ENCODE measurements at regions not wholly inside any gene's neighbourhood (a gene's known extent, or its start where the extent isn't known, plus 50 kb on each side); places are given as distances from the start of the nearest gene placed in this dataset.

DNA sequence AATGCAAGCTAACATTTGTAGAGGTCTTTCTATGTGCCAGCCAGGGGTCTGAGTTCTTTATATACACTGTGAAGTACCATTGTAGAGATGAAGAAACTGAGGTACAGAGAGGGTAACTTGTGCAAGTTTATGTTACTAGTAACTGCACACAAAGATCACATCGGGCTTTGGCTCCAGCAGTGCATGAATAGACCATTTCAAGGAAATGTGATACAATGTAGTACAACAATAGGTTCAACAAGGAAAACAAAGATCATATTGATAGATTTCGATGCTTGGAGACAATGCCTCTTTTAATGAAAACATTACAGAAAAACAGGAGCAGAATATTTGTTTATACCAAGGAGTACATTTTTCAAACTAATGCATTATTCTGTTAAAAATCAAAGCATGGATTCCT lies 115.3 kb downstream of the POLR2M start:
- in situ Hi-C loops (cut with MboI; ENCODE audit: low sequenced_read_pairs) = no loop called here

- in situ Hi-C loops (cut with MboI; ENCODE audit: low sequenced_read_pairs) = no loop called here
Measured at GRCh38 chr15:57823325-57823882, 116.9 kb downstream of the POLR2M start.

GRCh38 chr15:57824186-57824585 lies 117.7 kb downstream of the POLR2M start:
- in situ Hi-C loops (cut with MboI; ENCODE audit: low sequenced_read_pairs) = no loop called here

- in situ Hi-C loops (cut with MboI; ENCODE audit: low sequenced_read_pairs) = no loop called here
Measured at GRCh38 chr15:57827021-57827420, 120.5 kb downstream of the POLR2M start.

DNA sequence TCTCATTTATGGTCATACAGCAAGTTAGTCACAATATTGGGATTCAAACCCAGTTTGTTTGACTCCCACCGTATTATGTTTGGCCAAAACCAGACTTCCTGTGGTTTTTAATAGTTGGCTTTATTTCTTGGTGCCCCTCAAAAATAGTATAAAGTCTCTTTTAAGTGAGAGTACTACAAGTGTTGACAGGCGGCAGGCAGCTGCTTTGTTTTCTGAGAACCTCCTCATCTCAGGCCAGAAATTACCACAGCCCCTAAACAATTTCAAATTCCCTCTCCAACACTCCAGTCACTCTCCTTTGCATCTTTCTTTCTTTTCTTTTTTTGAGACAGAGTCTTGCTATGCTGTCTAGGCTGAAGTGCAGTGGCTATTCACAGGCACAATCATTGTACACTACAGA lies 121.5 kb downstream of the POLR2M start:
- in situ Hi-C loops (cut with MboI; ENCODE audit: low sequenced_read_pairs) = no loop called here

DNA sequence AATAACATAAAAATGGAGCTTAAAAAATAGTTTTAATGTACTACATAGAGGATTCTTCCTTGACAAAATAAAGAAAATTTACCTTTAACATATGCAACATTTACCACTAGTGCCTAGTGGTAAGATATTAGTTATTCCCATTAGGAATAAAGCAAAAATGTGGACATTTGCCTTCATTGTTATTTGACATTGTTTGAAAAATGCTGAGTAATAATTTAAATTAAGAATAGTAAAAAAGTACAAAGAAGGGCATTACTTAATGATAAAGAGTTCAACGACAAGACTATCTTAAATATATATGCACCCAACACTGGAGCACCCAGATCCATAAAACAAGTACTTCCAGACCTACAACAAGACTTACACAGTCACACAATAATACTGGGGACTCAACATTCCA lies 125.7 kb downstream of the POLR2M start:
- in situ Hi-C loops (cut with MboI; ENCODE audit: low sequenced_read_pairs) = no loop called here

- in situ Hi-C loops (cut with MboI; ENCODE audit: low sequenced_read_pairs) = no loop called here
Measured at GRCh38 chr15:57835119-57835518, 128.6 kb downstream of the POLR2M start.

- in situ Hi-C loops (cut with MboI; ENCODE audit: low sequenced_read_pairs) = no loop called here
Measured at GRCh38 chr15:57849317-57849716, 142.8 kb downstream of the POLR2M start.

DNA sequence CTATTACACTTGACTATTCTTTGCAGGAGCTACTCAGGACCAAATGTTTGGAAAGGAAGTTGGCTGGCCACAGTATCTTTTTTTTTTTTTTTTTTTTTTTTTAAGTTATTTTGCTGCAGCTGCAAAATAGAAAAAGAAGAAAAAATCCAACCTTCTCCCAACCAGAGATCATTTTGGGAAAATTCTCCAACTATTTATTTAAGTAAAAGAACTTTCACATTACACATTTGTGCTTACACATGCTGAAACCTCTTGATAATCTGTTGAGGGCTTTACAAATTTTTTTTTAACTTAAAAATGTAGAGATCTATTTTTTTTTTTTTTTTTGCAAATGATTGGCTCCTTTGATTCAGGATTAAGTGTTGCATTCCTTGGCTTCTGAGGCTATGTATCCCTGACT lies 148.0 kb downstream of the POLR2M start:
- in situ Hi-C loops (cut with MboI; ENCODE audit: low sequenced_read_pairs) = loop anchor here (25.0 kb wide), 2 partner anchors 292 to 333 kb away; no protein-coding TSS in a partner anchor

DNA sequence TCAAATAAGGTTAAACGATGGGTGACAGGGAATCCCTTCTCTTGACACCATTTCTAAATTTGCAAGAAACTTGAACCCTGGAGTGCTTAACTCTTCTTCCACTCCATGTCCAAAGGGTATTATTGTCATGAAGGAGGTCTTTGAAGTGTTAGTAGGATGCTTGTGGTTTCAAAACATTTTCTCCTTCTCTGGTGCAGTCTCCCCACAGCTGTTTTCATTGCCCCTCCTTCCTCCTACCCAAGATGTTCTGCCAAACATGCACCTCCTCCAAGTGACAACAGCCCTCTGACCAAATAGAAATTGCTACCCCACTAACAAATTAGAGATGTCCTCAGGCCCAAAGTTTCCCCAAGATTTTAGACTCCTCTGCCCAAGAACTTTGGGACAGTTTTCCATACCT lies 151.4 kb downstream of the POLR2M start:
- in situ Hi-C loops (cut with MboI; ENCODE audit: low sequenced_read_pairs) = loop anchor here (25.0 kb wide), 2 partner anchors 296 to 329 kb away; no protein-coding TSS in a partner anchor

- in situ Hi-C loops (cut with MboI; ENCODE audit: low sequenced_read_pairs) = loop anchor here (25.0 kb wide), 2 partner anchors 297 to 328 kb away; no protein-coding TSS in a partner anchor
Measured at GRCh38 chr15:57859130-57859685, 152.7 kb downstream of the POLR2M start.

DNA sequence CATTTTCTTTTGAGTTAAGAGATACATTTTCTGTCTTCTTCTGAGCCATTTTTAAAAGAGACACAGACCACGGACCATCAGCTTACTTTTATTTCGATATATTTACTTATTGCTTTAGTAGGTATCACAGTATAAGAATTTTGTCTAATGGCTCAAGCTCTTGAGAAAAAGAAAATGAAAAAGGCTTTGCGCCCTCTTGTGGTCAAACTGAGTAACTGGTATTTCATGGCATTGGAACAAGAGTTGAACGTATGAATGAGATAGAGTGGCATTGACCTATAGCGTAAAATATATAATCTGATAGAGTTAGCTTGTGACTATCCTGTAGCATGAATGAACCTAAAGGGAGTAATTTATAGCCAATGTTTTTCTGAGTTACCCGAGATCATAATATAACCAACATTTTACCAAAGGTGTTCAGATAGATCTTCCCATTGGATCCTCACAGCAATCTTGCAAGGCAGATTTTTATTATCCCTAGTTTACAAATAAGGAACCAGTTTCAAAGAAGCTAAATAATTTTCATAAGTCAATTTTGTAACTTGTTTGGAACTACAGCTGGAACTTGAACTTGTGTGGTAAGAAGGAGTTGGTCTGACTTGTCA lies 154.6 kb downstream of the POLR2M start:
- in situ Hi-C loops (cut with MboI; ENCODE audit: low sequenced_read_pairs) = loop anchor here (25.0 kb wide), 2 partner anchors 299 to 326 kb away; no protein-coding TSS in a partner anchor

- in situ Hi-C loops (cut with MboI; ENCODE audit: low sequenced_read_pairs) = loop anchor here (25.0 kb wide), 2 partner anchors 300 to 325 kb away; no protein-coding TSS in a partner anchor
Measured at GRCh38 chr15:57861815-57862586, 155.5 kb downstream of the POLR2M start.

DNA sequence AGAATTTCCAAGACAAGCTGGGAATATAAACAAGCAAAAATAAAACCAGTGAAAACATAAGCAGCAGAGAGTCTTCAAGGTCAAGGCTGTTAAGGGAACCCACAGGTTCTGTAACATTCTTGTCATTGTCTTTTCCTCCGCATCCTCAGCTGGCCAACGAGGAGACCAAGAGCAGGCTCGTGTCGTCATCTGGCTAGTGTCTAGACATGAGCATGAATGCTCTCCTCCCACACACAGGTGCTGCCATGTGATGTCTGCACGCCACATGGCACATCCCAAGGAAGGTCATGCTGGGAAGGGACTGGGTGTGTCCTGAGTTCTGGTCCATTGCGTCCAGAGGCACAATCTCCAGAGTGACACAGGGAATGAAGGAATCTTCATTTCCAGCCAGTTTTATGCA lies 156.2 kb downstream of the POLR2M start:
- in situ Hi-C loops (cut with MboI; ENCODE audit: low sequenced_read_pairs) = loop anchor here (25.0 kb wide), 2 partner anchors 300 to 325 kb away; no protein-coding TSS in a partner anchor

GRCh38 chr15:57865294-57865693 lies 158.8 kb downstream of the POLR2M start:
- in situ Hi-C loops (cut with MboI; ENCODE audit: low sequenced_read_pairs) = loop anchor here (25.0 kb wide), 2 partner anchors 303 to 322 kb away; no protein-coding TSS in a partner anchor

- in situ Hi-C loops (cut with MboI; ENCODE audit: low sequenced_read_pairs) = loop anchor here (25.0 kb wide), 2 partner anchors 304 to 321 kb away; no protein-coding TSS in a partner anchor
Measured at GRCh38 chr15:57866149-57866736, 159.7 kb downstream of the POLR2M start.

GRCh38 chr15:57867970-57868798 lies 161.7 kb downstream of the POLR2M start:
- in situ Hi-C loops (cut with MboI; ENCODE audit: low sequenced_read_pairs) = loop anchor here (25.0 kb wide), 2 partner anchors 306 to 319 kb away; no protein-coding TSS in a partner anchor

DNA sequence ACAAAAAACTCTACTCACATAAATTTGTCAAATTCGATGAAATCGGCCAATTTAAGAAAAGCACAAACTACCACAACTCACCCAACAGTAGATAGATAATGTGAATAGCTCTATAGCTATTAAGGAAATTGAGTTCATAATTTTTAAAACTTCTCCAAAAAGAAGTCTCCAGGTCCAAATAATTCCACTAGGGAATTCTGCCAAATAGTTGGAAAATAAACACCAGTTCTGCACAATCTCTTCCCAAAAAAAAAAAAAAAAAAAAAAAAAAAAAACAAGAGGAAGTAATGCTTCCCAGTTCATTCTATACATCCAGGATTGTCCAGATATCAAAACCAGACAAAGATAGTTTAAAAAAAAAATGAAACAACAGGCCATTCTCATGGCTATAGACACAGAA lies 164.2 kb downstream of the POLR2M start:
- in situ Hi-C loops (cut with MboI; ENCODE audit: low sequenced_read_pairs) = loop anchor here (25.0 kb wide), 2 partner anchors 308 to 317 kb away; no protein-coding TSS in a partner anchor

GRCh38 chr15:57872281-57873030 lies 165.9 kb downstream of the POLR2M start:
- in situ Hi-C loops (cut with MboI; ENCODE audit: low sequenced_read_pairs) = loop anchor here (25.0 kb wide), 2 partner anchors 310 to 315 kb away; no protein-coding TSS in a partner anchor

All from HL-60/S4 (cell line).